Activated T-cell treated with anti-CD3 and anti-CD28 coated beads for 4 hours (primary cell): ENCODE measurements at regions not wholly inside any gene's neighbourhood (a gene's known extent, or its start where the extent isn't known, plus 50 kb on each side); places are given as distances from the start of the nearest gene placed in this dataset.

Experiments
- DNase-seq: peaks from one replicate; pipeline ENCODE4 v3.0.0-alpha.2; 2020

DNA sequence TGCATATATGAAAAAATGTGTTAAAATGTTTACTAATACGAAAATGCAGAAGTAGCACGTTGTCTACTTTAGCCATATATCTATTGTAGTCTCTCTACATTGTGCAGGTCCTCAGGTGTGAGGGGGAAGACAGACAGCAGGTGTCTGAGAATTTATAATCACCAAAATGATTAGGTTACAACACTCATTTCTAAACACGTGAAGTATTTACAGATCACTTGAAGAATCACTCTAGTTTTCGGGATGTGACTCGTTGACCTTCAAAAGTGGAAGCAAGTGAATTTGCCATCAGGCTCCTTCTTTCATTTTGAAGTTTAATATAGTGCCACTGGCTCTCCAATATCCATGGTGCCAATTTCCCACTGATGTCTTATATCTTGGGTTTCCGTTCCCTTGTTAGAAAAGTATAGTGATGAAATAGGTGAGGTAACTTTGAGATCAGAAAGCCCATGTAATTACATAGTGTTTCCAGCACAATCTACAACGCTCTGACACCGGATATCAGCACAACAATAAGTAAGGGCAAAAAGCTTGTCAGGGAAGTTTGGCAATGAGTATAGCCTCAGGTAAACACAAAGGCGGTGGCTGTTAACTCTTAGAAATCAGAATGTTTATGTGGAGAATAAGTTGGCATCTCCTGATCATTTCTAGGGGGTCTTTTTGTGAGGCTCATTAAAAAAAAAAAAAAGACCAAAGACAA lies 57.5 kb upstream of the SP4 start:
- no peak for DNase-seq

DNA sequence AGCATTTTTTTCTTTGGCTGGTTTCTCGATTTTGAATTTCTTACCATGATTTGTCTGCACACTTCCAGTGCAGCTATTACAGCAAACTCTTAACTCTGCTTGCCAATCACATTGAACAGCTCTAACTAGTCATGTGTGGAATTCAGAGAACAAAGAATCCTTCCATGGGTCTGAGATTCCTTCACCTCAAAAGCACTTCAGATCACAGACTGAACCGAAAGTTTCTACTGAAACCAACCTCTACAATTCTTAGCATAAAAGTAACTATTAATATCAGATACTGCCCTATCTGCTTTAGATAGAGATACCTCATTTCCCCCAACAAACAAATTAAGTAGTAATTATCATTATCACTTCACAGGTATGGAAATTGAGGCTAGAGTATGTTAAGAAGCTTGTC lies 56.5 kb upstream of the SP4 start:
- no peak for DNase-seq

DNA sequence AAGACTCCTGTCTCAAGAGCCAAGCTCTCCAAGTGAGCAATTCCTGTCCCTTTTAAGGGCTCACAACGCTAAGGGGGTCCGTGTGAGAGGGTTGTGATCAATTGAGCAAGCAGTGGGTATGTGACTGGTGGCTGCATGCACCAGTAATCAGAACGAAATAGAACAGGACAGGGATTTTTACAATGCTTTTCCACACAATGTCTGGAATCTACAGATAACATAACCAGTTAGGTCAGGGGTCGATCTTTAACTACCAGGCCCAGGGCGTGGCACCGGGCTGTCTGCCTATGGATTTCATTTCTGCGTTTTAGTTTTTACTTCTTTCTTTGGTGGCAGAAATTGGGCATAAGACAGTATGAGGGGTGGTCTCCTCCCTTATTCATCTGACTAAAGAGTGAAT lies 54.9 kb upstream of the SP4 start:
- no peak for DNase-seq

DNA sequence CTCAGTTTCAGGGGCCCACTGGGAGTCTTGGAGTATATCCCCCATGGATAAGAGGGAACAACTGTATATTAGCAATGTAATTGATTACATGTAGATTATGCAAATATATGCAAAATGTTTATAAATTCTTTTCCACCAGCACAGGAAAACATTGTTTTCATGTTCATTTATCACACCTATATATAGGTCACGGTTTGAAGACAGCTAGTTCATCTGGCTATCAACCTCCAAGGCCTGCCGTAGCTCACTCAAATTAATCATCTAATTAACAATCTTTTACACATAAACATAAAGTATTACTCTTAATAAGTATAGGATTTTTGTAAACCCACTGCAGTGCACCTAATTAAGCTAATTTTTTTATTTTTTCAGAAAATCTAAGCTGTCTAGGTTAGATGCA lies 53.7 kb upstream of the SP4 start:
- no peak for DNase-seq

DNA sequence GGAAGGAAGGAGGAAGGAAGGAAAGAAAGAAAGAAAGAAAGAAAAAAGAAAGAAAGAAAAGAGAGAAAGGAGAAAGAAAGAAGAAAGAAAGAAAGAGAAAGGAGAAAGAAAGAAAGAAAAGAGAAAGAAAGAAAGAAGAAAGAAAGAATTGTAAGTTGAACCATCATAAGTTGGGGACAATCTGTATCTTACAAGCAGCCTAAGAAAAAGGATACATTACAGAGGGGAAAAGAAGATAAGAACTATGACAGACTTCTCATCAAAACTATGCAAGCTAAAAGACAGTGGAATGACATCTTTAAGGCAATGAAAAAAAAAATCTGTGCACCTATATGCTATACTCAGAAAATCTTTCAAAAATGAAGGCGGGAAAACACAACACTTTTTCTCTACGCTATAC lies 50.3 kb upstream of the SP4 start:
- no peak for DNase-seq
